SKM-1 treated with dmso at 0.1 percent for 144 hours (cell line): ENCODE measurements at regions not wholly inside any gene's neighbourhood (a gene's known extent, or its start where the extent isn't known, plus 50 kb on each side); places are given as distances from the start of the nearest gene placed in this dataset.
A peak's percentile ranks its signal among the peaks of the same experiment; 100 is the strongest.

Source experiments
- DNase-seq: peaks from one replicate; lab custom pipeline; 2025; ENCODE audit not compliant: unreplicated experiment; lab: John Stamatoyannopoulos, UW

DNA sequence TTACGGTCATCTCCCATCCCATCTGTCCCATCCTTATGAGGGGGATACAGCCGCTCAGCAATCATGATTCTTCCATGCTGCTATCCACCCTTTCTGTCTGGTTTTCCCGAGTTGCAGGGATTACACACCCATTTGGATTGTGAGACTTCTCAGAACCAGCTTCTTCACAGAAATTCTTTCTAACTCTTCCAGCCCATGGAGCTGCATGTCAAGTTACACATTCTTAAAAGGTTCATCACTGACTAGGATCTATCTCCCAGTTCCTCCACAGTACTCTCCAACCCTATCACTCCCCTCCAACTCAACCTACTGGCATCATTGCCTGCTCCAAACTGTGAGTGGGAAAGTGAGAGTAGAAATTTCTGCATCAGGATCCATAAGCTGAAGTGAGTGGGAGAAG, 558.2 kb upstream of the TNP1 start:
- no peak for DNase-seq

DNA sequence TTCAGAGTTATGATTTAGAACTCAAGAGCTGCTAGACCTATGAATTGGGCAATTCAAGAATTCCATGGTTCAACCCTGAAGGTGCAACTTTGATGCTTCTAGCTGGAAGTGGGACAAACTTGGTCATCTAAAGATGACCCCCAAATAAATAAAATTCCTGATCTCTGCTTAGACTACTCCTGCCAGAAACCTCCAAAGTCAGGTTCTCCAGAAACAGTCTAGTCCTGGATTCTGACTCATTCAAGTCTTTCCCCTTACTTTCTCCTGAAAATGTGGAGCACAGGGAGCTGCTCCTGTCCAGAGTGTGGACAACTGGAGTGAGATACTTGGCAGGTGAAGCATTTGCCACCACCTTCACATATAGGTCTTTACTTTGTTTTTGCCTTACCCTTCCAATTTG, 557.7 kb upstream of the TNP1 start:
- no peak for DNase-seq

DNA sequence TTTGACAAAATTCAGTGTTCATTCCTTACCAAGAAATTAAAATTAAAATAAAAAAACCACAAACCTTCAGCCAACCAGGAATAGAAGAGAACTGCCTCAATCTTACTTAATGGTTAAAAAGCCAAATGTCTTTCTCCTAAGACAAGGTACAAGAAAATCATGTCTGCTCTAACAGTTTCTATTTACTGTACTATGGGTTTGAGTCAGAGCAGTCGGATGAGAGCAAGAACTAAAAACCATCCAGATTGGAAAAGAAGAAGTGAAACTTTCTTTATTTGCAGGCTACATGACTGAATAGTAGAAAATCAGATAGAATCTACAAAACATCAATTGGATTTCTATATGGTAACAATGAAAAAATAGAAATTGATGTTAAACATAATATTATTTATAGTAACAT, 555.5 kb upstream of the TNP1 start:
- peak; percentile 29 for DNase-seq

DNA sequence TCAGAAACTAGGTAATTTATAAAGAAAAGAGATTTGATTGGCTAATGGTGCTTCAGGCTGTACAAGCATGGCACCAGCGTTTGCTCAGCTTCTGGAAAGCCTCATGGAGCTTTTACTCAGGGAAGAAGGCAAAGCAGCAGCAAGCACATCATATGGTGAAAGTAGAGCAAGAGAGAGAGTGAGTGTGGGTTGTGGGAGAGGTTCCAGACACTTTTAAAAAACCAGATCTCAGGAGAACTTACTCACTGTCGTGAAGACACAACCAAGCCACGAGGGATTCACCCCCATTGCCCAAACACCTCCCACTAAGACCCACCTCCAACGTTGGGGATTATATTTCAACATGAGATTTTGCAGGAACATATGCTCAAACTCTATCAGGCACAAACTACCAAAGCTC, 554.6 kb upstream of the TNP1 start:
- no peak for DNase-seq

DNA sequence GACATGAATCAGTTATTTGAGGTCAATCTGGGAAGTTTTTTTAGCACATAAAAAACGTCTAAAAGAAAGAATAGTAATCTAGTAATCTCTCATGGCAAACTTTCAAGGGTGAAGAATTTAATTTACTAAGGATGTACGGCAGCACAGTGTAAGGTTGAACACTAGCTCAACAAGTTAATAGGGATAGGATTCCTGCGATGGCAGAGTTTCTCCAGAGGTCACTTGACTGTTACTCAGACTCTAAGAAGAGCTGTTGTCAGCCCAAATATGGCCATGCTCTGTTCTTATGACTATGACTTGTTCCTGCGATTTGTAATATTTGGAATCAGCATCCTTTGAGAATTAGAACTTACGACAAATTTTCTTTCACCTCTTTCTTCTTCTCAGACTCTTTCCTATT, 553.3 kb upstream of the TNP1 start:
- DNase-seq, result no peak

DNA sequence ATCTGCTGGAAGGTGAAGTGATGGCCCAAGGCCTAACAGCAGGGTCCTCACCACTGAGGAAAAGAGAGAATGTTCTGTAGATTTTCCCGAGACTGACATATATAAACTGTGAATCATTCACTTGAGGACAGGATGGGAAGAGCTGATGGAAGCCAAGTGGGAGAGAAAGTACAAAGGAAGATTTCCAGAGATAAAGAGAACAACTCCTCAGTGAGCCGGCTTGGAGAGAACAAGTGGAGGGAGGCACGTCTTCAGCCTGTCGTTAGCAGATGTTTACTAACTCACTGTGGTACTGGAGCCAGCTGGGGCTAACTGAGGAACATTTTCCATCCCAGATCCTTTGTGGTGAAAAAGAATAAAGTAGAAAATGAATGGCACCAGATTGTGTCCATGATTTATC, 552.9 kb upstream of the TNP1 start:
- no peak for DNase-seq

DNA sequence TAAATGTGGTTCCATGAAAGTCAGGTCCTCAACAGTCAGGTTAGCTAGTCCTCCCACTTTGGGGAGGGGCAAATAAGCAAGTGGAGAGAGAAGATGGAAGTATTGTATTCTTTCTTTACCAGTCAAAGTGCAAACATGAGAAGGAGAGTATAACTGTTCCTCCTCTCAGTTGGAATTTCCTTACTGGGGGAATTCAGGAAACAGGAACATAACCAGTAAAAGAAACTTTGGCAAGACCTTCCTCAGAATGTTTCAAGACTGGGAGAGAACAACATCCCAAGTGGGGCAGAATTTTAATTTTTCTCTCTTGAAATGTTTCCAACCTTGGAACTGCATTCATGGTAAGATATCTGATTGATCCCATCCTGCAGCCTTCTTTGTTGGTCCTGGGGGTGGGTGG, 552.4 kb upstream of the TNP1 start:
- DNase-seq, result no peak

DNA sequence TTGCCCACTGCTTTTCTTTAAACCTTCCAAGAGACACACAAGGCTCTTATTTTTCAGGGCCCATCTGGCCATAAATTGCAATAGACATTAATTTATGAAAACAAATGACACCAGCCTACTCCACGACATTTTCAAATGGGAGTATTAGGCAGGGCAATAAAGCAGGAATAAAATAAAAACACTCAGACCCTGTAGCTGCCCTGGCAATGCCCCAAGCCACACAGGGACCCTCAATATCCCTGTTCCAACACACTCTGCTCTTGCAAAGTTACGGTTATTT, 550.8 kb upstream of the TNP1 start:
- no peak for DNase-seq

DNA sequence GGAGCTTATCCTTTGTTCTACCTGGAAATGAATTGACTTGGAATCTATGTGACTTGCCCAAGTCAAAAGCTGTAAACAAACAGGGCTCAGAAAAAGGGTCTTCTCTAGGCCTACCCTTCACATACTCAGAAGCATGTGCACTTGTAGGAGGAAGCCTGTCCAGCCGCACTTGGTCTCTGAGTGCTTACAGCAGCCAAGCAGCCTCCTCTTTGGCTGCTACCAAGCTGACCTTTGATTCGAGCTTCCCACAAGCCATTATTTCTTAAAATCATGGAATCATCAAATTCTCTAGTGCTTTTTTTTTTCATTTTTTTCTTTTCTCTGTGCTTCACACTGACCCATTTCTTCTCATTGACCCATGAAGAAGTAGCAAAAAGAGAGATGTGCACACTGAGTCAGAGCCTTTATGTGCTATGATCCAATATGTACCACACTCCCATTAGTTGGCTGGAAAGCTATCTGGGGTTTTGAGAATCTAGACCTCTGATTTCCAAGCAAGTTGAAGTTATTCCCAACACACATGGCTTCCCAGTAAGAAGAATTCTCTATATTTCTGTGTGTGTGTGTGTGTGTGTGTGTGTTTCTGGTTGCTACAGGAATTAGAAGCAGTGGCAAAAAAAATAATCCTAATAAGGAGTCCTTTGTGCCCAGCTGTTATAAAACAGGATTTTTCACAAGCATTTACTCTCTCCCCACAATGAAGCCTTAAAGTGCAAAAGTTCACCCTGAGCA, 550.3 kb upstream of the TNP1 start:
- no peak for DNase-seq

DNA sequence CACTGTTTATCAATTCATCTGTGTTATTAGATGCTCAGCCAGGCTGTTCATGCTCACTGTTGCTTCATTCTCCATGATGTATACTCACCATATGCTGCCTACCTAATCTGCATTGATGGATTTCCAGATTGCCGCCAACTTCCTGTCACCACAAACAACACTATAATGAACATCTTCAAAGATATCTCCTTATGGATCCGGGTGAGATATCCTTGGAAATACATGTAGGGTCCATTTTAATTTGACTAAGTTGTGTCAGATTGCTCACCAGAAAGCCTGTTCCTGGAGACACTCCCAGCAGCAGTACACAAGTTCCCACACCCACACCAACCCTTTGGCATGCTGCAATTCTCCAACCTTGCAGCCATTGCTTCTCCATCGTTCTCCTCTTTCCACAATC, 547.5 kb upstream of the TNP1 start:
- DNase-seq, result no peak

DNA sequence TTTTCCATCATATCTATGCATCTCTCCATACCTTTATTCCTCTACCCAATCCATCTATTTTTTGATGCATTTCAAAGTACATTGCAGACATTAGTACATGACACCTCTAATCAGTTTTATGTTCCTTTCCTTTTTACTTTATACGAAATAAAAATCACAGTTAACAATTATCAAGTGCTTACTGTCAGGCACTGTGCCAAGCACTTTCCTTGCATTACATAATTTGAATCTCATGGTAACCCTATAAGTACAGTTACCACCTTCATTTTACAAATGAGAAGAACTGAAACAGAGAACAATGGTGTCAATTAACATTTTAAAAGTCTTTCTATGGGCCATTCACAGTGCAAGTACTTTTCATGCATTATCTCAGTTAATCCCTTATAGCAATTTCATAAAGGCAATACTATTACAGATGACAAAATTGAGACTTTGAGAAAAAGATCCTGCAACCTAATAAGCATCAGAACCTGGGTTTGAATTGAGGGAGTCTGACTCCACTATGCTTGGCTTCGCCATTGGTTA, 544.4 kb upstream of the TNP1 start:
- no peak for DNase-seq

DNA sequence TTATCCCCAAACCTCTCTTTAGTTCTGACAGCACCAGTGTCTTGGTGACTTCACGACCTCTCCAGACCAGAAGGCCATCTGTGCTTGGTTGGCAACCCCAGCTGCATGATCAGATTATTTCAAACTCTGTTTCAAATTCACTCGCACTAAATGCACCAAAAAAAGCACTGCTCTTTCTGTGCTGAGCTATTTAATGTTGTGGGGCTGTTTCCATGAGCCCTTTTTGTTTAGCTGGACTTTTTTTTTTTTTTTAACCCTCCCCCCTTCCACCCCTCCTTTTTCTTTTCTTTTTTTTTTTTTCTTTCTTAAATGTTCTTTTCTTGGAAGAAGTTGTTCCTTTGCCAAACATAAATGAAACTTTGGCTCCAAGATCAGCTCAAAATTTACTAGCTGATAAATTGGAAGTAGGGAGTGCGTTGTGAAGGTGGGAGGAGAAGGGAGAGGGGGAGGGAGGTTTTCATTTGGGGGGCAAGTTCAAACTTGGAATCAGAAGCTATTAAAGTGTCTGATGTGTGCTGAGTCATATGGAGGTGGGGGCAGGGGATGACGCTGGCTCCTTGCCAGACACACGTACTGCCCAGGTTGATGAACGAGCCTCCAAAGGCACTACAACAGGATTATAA, 543.0 kb upstream of the TNP1 start:
- DNase-seq, result no peak

DNA sequence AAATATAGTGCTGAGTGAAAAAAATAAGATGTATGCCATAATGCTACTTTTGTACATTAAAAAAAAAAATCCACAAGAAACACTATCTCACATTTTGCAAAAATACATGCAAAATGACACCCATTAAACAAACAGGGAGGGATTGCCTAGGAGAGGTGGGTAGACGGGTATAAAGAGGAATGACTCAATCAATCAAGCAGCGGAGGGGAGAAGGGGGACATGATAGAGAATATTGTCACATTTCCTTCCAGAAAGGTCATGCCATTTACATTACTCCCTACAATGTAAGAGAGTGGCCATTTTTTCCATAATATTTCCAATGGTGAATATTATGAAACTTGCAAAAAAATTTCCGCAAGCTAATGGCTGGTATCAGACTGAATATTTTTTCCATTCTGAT, 542.3 kb upstream of the TNP1 start:
- DNase-seq, result no peak

DNA sequence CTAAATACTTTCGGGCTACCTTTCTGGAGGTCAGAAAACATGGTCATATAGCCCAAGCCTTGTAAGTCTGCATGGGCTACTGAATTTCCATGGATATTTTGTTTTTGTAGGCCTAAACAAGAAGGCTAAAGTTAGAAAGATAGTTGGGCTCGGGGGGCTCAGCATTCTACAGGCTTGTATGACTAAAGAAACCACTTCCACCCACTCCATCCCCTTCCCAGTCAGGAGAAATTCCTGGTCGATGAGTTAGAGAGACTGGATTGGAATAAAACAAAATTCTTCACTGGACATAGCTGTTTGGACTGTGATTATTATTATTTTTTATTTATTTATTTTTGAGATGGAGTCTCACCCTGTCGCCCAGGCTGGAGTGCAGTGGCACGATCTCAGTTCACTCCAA, 539.4 kb upstream of the TNP1 start:
- DNase-seq, result no peak

DNA sequence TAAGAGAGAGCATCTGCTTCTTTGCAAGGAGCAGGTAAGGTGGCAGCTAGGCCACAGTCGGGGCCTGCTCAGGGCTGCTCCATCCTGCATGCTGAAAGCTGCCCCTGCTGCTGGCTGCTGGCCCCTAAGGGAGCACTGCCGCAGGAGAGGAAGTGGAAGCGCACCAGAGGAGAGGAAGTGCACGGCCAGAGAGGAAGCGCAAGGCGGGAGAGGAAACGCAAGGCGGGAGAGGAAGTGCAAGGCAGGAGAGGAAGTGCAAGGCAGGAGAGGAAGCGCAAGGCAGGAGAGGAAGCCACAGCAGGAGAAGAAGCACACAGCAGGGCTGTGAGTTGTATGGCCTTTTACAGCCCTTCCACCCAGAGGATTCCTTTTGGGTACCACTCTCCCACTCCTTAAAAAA, 539.0 kb upstream of the TNP1 start:
- peak; percentile 73 for DNase-seq

DNA sequence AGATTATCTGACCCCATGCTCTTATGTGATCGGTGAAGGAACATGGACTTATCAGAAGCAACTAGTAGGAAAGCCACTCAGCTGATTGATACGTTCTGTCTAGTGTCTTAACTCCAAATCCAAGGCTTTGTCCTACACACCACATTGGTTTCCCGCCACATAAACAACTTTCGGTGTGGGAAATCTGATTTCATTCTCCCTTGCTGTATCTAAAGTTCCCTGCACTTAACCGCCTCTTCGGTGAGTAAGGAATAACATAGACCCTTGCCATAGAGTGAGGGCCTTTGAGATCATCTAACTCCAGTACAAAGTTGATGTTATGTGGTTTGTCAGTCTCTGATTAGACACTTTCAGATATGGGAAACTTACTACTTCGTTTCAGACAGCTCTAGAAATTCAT, 538.2 kb upstream of the TNP1 start:
- DNase-seq, result no peak

DNA sequence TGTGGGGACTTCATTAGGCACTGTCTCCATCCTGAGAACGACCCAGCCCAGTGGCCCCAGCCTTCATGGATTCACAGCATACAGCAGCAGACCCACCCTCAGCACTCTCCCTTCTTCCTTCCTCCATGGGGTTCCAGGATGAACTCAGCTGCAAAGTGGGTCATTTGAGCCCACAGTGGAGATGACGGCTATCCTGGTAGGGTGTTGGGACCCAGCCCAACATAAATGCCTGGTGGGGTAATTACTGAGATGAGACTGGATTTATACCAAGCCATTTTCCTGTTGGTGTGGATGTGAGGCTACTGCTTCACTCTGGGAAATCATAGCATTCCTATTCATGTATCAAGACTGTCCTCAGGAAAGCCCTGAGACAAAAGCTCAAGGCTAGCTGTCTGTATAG, 536.7 kb upstream of the TNP1 start:
- DNase-seq, result no peak

DNA sequence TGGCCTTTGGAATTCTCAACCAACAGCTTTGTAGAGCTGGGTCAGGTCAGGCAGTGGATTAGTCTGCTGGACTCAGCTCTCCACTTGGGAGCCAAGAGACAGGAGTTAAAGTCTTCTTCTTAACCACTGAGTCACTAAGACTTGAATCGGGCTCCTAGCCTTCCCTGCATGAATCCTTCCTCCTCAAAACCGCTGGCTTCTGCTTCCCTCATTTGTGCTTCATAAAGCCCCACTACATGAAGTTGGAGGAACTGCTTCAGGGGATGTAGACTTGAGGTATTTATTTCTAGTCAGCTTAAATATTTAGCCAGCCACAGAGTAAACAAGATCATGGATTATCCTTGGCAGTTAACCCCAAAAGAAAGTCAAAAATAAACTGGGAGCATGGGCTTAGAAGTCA, 536.3 kb upstream of the TNP1 start:
- DNase-seq, result no peak

DNA sequence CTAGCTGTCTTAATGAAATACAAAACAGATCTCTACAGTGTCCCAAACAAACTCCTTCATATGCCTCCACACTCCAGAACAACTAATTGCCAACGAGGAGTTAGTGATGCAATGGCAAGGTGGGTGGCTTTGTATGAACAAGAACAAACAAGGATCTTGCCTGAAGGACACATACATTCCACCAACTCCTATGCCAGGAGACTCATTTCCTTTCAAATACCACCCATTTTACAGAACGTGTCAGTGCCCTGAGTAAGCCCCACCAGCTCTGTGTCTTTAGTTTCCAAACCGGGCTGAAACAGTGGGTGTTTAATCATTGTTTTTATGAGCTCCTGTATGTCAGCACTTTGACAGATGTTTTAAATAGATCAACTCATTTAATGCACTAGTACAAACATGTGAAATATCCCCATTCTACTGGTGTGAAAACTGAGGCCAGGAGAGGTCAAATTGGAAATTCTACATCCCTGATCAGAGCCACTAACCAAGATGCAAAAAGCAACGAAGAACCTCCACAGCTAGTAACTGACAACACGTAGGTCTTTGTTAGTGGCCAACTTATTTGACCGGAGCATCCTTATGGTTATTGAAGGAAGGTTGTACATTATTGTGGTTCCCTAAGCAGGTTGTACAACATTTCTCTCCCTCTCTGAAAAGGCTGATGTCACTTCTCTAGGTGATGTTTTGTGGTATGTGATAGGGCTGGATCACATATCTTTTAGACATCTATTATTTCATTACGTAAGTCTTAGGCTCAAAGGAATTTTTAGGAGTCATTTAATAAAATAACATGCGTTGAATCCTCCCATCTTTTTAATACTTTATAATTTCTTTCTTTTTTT, 534.9 kb upstream of the TNP1 start:
- no peak for DNase-seq

DNA sequence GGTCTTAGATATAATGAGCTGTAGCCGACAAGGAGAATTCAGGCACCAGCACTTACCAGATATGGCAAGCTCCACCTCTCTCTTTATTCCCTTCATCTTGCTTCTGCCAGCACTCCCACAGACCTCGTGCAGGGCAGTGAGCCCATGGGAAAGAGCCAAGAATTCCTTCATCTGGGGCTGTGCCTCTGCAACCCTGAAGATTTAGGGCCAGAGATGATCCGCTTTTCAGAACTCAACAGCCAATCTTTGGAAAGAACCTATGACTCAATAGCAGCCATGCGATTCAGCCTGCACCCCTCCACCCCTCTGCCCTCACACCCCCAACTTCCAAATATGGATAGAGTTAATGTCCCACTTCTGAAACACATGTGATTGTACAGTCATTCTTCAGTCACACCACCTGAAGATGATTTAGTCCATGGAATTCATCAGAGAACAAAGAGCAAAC, 533.7 kb upstream of the TNP1 start:
- DNase-seq, result no peak

DNA sequence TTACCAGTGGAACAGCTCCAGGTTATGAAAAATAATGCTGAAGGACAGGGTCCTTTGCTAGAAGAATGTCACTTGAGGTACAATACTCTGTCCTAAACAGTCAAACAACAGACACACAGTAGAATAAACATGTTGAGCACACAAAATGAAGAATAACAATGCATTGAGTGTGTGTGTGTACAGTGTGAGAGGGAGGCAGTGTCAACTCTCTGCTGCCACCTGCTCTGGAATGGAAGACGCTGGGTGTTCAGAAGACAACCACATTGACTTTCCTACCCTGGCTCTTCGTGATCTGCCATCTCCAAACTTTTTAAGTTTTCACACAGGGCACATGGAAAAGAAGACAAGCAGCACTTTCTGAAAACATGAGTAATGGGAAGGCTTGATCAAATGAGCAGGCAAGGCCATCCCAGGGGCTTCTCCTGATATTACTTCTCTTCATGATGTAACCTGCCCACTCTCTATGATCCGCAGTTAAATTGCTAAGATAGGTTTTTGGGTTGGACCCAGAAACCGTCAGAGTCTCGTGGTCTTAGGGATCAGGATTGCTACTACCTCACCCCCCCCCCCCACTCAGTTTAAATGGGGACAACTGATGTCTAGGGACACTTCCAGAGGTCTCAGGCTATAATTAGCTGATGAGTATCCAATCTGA, 533.2 kb upstream of the TNP1 start:
- DNase-seq, result no peak
